Peyer's patch (tissue), 4 donors: ENCODE measurements at regions not wholly inside any gene's neighbourhood (a gene's known extent, or its start where the extent isn't known, plus 50 kb on each side); places are given as distances from the start of the nearest gene placed in this dataset.

Experiments used
- DNase-seq, 3 donors: peaks; one replicate each; pipeline ENCODE4 v3.0.0-alpha.2; 2017 to 2019
- H3K27ac ChIP-seq, 4 donors: fragments of 200-600 bp; sonication (generic); one replicate each; pipeline ENCODE4 v1.5.1; 2016 to 2019
- H3K27me3 ChIP-seq, 2 donors: fragments of 200-600 bp; sonication (generic); one replicate each; pipeline ENCODE4 v1.5.1; 2019
- H3K36me3 ChIP-seq, 3 donors: fragments of 200-600 bp; sonication (generic); one replicate each; pipeline ENCODE4 v1.5.1; 2016 to 2019
- H3K4me1 ChIP-seq, 4 donors: fragments of 200-600 bp; sonication (generic); one replicate each; pipeline ENCODE4 v1.5.1; 2016 to 2019
- H3K4me3 ChIP-seq, 4 donors: fragments of 200-600 bp; sonication (generic); 1 replicate in 3 of 4; 2 replicates in 1 of 4; pipeline ENCODE4 v1.5.1; 2016 to 2019; ENCODE audit warnings: mild to moderate bottlenecking in 1 of 4
- H3K9me3 ChIP-seq, 4 donors: fragments of 200-600 bp; sonication (generic); one replicate each; pipeline ENCODE4 v1.5.1; 2016 to 2019; ENCODE audit warnings: mild to moderate bottlenecking in 1 of 4
- POLR2A ChIP-seq, 2 donors: fragments of 450-650 bp; IDR thresholded peaks; one replicate each; pipeline ENCODE4 v1.5.1; 2017; ENCODE audit warnings: antibody characterized with exemption in 2 of 2, mild to moderate bottlenecking in 2 of 2, moderate library complexity in 2 of 2
- TF ChIP-seq, protein P1 (sequence below), 6 experiments: fragments of 450-650 bp in 4 of 6; fragments of 200-600 bp in 2 of 6; sonication (generic) in 1 of 6; IDR thresholded peaks; one replicate each; pipeline ENCODE4 v1.5.1; 2017 to 2019; ENCODE audit warnings: antibody characterized with exemption in 6 of 6, mild to moderate bottlenecking in 3 of 6, moderate library complexity in 1 of 6

DNA sequence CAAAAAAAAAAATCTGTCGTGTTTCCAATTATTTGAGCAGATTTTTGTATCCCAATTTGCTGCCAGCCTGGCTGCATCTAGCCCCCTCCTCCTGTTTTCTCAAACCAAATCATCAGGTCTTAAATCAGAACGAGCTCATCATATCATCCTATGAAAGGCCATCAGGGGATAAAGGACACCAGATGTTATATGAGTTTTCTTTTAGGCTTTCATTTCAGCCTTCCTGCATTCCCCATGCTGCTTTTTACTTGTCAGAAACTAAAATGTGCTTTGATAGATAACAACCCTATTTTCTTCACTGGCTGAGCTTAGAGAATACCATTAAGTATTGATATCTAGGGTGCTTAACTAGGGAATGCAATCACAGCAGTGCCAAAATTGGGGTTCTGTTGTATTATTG is 968.4 kb upstream of the SLC35B3 start:
- TF ChIP-seq POLR2A (IDR thresholded peaks at IDR 0.05): no peak
- TF ChIP-seq, protein P1, sequence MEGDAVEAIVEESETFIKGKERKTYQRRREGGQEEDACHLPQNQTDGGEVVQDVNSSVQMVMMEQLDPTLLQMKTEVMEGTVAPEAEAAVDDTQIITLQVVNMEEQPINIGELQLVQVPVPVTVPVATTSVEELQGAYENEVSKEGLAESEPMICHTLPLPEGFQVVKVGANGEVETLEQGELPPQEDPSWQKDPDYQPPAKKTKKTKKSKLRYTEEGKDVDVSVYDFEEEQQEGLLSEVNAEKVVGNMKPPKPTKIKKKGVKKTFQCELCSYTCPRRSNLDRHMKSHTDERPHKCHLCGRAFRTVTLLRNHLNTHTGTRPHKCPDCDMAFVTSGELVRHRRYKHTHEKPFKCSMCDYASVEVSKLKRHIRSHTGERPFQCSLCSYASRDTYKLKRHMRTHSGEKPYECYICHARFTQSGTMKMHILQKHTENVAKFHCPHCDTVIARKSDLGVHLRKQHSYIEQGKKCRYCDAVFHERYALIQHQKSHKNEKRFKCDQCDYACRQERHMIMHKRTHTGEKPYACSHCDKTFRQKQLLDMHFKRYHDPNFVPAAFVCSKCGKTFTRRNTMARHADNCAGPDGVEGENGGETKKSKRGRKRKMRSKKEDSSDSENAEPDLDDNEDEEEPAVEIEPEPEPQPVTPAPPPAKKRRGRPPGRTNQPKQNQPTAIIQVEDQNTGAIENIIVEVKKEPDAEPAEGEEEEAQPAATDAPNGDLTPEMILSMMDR (IDR thresholded peaks at IDR 0.05): no peak
- H3K9me3 ChIP-seq: no peaks in the 10 kb centered on the region
- H3K4me3 ChIP-seq: no peak overlapping the region
- no peaks in the 10 kb centered on the region for H3K27me3 ChIP-seq
- H3K4me1 ChIP-seq: no peaks in the 10 kb centered on the region
- no peaks in the 10 kb centered on the region for H3K36me3 ChIP-seq
- DNase-seq: no peak
- no peak overlapping the region for H3K27ac ChIP-seq

DNA sequence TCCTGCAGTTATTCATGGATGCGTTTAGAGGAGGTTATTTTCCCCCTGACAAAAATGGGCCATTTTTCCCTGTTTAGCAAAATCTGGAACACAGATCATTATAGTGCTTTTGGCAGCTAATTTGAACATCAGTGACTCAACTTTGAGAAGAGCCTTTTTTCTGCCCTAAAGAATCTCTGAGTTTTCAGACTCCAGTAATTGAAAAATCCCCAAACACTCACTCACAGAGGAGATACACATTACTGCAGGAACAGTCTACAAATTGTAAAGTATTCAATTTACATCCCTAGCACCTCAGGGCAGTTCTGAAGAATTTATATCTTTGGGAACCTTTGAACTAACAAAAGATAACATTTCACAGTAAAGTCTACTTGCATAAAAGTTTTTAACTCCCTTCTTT is 966.6 kb upstream of the SLC35B3 start:
- Histone ChIP-seq H3K4me1 (no peaks in the 10 kb centered on the region), H3K36me3 (no peaks in the 10 kb centered on the region), H3K27ac (no peak overlapping the region), H3K27me3 (no peaks in the 10 kb centered on the region), H3K4me3 (no peak overlapping the region), H3K9me3 (no peaks in the 10 kb centered on the region)
- TF ChIP-seq POLR2A (IDR thresholded peaks at IDR 0.05): no peak
- TF ChIP-seq, protein P1 (IDR thresholded peaks at IDR 0.05): no peak
- DNase-seq: no peak

DNA sequence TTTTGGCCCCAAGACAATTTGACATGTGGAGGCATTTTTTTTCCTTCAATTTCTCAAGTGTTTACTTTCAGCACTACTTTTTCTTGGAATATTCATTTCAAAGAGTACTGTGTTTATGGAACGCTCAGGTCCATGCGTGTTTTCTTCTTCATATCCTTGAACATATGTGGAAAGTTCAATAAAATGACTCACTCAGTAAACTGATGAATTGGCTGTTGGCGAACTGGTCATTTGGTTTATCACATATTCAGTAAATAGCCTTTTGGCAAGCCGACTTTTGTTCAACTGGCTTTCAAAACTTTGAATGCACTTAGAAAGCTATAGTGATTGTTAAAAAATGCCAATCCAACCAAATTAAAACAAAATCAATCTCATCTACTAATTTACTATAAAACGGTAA is 964.6 kb upstream of the SLC35B3 start:
- Histone ChIP-seq H3K36me3 (no peaks in the 10 kb centered on the region), H3K4me3 (no peak overlapping the region), H3K27ac (no peak overlapping the region), H3K9me3 (no peaks in the 10 kb centered on the region), H3K27me3 (no peaks in the 10 kb centered on the region), H3K4me1 (no peaks in the 10 kb centered on the region)
- DNase-seq: no peak
- TF ChIP-seq POLR2A (IDR thresholded peaks at IDR 0.05): no peak
- TF ChIP-seq, protein P1 (IDR thresholded peaks at IDR 0.05): no peak

DNA sequence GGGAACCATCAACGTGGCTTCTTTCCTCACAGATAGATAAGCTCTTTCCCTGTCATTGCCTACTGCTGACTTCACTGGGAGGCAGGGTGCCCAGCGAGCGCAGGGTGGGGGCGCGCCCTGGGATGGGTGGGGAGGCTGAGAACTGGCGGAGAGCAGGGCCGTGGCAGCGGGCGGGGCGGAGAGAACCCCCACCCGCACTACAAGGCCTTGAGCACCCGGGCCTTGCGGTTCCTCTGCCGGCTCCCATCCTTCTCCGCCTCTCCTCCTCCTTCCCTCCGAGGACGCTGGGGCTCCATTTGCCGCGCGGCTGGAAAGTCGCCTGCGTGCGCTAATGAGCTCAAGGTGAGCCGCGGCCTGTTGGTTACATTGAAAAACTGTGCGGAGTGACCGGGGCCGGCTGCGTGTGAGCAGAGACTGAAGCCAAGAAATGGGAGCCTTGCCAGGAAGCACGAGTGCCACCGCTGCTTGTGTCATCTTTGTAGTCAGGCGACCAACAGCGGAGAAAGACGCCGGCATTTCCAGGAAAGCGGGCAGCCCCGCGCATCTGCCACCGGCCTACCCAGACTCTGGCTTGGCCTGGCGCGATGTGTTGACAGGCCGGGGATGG is 963.5 kb upstream of the SLC35B3 start:
- no peak overlapping the region for H3K4me3 ChIP-seq
- no peaks in the 10 kb centered on the region for H3K27me3 ChIP-seq
- no peaks in the 10 kb centered on the region for H3K4me1 ChIP-seq
- no peak for DNase-seq
- H3K36me3 ChIP-seq: no peaks in the 10 kb centered on the region
- no peak overlapping the region for H3K27ac ChIP-seq
- no peaks in the 10 kb centered on the region for H3K9me3 ChIP-seq
- no peak for TF ChIP-seq POLR2A (IDR thresholded peaks at IDR 0.05)
- TF ChIP-seq, protein P1 (IDR thresholded peaks at IDR 0.05): no peak

DNA sequence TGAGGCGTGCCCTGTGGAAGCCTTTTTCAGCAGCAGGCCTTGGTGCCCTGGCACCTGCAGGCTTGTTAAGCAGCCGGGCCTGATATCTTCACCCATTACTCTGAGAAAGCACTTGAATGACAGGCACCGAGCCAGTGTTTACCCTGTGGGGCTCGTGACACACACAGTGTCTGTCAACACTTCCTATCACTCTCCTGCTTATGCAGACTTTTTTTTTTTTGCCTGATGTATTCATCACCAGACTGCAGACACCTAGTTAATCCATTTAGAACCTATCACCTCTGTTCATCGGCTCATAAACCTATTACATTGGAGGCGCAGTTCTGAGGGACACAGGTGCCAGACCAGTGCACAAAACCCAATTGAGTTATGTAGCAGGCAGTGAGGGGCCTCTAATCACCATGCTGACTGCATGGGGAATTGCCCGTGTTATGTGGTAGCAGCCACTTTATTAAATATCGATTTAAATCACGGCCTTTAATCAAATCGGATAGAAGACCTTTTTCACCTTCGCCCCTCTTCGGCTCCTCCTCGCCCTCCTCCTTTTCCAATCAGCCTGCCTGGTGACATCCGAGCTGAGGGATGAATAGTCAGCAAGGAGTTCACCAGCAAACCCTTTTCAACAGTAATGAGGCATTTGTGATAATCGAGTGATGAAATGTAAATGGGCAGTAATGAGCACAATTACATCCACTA is 962.9 kb upstream of the SLC35B3 start:
- Histone ChIP-seq H3K4me3 (no peak overlapping the region), H3K4me1 (no peaks in the 10 kb centered on the region), H3K9me3 (no peaks in the 10 kb centered on the region), H3K36me3 (no peaks in the 10 kb centered on the region), H3K27me3 (no peaks in the 10 kb centered on the region), H3K27ac (no peak overlapping the region)
- no peak for DNase-seq
- TF ChIP-seq, protein P1 (IDR thresholded peaks at IDR 0.05): no peak
- TF ChIP-seq POLR2A (IDR thresholded peaks at IDR 0.05): no peak
